ENCODE measurements at regions not wholly inside any gene's neighbourhood (a gene's known extent, or its start where the extent isn't known, plus 50 kb on each side); places are given as distances from the start of the nearest gene placed in this dataset.

DNA sequence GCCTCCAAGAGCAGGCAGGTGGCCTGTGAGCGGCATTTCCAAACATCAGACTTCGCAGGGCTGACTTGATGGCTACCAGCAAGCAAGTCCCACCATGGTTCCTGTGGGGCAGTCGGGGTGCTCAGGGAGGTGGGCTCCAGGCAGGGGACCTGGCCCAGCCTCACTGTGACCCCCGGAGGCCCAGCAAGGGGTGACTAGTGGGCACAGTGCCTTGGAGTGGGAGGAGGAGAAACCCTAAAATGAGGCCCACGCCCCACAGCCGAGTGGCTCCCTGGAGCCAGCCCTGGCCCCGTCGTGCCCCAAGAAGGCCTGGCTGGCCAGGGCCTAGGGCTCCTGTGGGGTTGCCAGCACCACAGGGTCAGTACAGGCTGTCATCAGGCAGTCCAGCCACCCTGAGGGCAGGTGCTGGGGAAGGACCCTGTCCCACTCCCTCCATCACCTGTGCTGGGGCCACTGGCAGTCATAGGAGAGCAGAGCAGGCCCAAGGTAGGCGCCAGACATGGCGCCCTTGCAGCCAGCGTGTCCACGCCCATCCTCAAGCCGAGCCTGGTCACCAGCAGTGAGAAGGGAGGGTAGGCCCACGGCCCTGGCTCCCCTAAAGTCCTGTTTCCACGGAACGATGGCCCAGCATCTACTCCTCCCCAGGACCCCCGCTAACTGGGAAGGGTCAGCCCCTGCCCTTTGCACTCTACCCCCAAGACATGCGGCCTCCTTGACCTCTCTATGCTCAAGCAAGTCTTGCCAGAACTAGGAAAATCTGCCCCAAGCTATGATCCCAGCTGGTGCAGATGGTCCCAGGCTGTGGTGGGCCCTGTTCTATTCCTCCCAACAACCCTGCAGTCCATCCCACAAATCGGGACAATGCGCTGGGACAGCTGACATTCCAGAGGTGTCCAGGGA, 144.2 kb upstream of the C14orf180 start:
- DNase-seq (ENCODE audit: extremely low read depth in 1 of 2, low read depth in 1 of 2): no peak

DNA sequence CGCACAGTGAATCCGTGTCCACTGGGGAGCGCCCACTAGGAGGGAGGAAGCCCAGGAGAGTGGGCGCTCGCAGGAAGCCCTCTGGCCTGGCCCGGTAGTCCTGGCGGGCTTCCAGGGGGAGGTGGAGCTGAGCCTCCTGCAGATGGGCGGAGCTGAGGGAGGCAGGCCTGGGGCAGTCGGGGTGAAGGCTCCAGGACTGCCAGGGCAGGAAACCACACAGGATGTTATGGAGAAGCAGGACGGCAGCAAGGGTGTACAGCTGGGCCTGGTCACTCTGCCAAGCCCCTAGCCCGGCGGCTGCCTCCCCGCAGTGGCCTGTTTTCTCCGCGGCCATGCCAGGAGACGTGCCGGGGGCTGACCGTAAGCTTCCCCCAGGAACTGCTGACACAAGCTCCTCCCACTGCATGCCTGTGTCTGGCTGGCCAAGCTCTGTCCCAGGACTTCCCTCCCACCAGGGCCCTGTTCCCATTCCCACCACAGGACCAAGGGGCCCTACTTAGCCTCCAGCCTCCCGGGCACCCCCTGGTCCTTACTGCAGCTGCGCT, 143.4 kb upstream of the C14orf180 start:
- no peak for DNase-seq (ENCODE audit: extremely low read depth in 1 of 2, low read depth in 1 of 2)

DNA sequence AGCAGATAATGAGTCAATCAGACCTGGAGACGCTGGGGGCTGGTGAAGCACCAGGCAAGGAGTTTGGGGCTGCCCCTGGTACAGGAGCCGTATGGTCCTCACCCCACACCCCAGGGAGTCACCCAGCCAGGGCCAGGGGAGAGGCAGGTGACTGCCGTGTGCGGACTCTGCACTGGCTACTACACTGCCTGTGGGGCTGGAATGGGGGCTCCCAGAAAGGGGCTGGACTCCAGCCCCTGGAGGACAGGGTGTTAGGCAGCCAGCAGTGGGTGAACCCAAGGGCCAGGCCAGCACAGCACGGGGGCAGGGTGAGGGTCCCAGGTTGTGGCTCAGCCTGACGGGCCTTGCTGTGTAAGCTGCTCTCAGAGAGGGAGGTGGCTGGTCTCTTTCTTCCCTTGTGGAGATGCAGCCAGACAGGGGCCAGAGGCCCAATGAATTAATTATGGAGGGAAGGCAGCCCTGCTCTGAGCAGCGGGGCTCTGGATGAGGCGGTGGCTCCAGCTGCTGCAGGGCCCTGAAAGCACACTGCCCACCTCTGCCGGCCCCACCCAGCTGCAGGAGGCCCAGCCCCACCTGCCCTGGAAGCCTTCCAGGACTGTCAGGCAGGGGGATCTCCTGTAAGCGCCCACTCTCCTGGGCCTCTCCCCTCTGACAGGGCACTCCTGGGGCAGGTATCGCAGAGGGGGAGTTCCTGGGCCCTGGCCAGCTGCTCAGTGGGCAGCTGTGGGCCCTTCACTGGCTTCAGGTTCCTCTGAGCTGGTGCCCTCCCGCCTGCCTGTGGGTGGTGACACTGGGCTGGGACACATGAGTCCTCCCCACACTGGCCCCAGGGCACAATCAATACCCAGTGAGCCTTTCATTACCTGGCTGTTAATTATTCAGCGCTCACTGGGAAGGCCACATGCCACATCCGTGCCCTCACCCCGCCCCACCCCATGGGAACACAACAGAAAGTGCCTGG, 142.5 kb upstream of the C14orf180 start:
- no peak for DNase-seq (ENCODE audit: extremely low read depth in 1 of 2, low read depth in 1 of 2)

DNA sequence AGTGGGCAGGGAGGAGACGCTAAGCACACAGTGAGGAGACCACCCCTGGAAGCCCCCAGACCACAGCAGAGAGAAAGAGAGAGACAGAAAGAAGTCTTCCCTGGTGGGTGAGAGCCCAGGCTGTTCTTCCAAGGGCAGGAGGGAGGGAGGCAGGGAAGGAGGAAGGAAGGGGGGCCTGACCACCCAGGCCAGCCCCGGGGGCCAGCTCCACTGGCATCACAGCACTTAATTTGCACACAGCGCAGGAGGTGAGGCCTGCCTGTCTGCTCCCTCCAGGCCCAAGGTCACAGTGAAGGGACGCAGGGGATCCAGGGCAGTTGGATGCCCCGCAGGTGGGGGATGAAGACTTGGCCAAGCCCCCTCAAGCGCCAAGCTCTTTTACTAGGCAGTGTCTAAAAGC, 141.9 kb upstream of the C14orf180 start:
- DNase-seq (ENCODE audit: extremely low read depth in 1 of 2, low read depth in 1 of 2): no peak

DNA sequence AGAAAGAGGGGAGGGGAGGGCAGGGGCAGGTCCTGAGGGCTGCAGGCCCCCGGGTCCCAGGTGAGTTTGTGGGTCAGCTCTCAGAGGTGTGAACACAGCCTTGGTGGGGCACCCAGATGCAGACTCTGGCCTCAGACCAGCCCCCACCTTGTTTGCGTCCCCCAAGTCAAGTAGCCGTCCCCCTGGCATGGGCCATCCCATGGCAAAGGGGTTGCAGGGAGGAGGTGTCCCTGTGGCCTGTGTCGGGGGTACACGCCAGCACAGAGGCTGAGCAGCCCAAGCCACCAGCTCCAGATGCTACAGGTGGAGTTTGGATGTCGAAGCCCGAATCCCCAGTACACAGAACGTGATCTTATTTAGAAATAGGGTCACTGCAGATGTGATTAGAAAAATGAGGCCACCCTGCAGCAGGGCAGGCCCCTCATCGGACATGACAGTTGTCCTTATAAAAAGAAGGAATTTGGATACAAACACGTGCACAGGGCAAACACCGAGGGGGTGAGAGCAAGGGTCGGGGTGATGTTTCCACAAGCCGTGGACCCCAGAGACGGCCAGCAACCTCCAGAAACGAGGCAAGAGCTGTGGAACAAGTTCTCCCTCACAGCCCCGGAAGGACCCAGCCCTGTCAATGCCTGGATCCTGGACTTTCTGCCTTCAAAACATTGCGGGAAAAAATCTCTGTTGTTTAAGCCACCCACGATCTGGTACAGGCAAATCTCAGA, 141.2 kb upstream of the C14orf180 start:
- no peak for DNase-seq (ENCODE audit: extremely low read depth in 1 of 2, low read depth in 1 of 2)

DNA sequence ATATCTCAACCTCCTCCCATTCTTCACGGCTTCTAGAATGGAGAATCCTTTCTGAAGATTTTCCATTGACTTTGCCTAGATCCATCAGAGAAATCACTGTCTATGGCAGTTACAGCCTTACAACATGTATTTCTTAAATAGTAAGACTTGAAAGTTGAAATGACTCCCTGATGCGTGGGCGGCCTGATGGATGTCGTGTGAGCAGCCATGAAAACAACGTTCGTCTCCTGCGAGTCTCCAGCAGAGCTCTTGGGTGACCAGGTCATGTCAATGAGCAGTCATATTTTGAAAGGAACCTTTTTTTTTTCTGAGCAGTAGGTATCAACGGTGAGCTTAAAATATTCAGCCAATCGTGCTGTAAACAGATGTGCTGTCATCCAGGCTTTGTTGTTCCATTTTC, 139.9 kb upstream of the C14orf180 start:
- no peak for DNase-seq (ENCODE audit: extremely low read depth in 1 of 2, low read depth in 1 of 2)

DNA sequence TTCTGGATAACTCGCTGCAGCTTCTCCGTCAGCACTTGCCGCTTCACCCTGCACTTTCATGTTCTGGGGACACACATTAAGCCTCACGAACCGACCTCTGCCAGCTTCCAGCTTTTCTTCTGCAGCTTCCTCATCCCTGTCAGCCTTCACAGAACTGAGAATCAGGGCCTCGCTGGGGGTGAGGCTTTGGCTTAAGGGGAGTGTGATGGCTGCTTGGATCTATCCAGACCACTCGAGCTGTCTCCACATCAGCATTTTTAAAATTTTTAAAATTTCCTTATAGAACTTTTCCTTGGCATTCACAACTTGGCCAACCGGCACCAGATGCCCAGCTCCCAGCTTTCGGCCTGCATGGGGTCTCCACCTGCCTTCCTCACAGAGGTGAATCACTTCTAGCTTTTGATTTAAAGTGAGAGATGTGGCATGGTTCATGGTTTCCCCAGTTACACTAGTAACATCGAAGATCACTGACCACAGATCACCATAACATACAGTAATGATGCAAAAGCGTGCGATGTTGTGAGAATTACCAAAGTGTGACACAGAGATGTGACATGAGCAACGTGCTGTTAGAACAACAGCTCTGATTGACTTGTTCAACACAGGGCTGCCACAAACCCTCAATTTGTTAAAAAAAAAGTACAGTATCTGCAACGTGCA, 139.1 kb upstream of the C14orf180 start:
- no peak for DNase-seq (ENCODE audit: extremely low read depth in 1 of 2, low read depth in 1 of 2)

DNA sequence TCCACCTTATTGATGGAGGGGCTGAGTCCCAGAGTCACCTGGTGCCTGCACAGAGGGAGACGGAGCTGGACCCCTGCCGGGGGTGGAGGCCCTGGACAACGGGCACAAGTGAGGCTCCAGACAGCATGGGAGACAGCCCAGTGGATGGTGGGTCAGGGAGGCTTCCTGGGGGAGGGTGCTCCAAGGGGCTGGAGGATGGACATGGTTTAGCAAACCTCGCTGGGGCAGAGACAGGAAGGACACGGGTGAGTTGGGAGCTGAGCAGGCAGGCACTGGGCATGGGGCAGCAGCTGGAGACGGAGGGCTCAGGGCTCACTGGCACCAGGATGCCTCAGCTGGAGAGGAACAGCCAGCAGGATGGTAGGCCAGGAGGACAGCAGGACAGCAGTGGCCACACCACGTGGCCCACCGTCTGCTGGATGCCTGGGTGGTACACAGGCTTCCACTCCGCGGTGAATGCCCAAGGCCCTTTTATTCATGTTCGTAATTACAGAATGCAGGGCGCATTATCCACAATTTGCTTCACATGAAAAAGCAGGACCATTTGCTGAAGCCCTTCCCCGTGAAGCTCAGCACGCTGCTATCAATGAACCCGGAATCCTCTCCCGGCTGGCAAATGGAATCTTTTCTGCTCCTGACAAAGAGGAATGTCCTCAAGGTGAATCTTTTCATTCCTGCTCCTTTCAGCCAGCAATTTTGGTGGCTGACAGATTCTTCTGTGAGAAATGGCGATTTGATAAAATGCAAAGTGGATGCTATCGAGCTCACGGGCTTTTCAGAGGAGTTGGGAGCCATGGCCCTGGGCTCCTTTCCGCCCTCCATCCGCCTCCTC, 138.1 kb upstream of the C14orf180 start:
- no peak for DNase-seq (ENCODE audit: extremely low read depth in 1 of 2, low read depth in 1 of 2)

DNA sequence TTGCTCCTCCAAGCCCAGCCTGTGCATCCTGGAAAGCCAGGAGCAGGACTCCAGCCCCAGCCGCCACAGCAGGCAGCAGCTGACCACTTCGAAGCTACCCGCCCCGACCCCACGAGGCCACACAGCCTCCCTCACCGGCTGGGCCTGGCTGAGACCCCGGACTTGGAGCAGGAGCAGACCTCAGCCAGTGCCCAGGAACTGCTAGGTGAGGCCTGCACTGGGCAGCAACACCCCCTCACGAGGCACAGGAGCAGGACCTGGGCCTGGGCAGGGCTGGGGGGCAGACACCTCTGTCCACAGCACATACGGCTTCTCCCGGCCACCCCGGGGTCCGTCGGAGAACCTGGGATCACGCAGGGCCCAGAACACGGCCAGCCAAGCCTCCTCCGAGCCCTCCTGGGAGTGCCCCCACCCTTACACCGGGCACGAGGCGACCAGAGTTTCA, 137.4 kb upstream of the C14orf180 start:
- no peak for DNase-seq (ENCODE audit: extremely low read depth in 1 of 2, low read depth in 1 of 2)

DNA sequence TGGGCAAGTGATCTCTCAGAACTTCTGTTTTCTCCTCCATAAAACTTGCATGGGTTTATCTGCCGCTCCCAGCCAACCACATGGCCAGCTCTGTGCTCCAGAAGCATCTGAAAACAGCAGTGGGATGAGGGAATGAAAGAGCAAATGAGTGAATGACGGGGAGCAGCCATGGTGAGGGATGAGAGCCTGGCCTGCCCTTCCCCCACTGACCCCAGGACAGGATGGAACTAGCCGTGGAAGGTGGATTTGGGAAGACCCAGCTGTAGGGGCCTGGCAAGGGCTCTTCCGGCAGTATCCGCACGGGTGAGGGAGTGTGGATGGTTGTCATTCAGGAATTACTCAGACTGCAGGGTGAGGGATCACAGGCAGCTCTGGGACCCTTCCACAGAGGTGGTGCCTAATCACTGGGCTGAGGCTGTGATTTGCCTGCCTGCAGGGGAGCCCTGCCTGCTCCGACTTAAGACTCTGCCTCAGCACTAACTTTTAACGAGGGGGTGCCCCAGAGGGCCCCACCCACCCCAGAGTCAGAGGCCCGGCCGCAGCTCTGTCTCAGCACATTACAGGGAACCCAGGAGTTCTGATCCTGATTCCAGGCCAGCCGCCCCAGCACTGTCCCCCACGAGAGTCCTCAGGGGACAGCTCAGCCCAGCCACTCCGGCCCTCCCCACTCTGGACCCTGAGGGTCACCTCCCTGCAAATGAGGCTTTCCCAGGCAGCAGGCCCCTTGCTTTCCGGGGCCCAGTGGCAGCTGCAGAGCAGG, 136.8 kb upstream of the C14orf180 start:
- DNase-seq (ENCODE audit: extremely low read depth in 1 of 2, low read depth in 1 of 2): no peak

DNA sequence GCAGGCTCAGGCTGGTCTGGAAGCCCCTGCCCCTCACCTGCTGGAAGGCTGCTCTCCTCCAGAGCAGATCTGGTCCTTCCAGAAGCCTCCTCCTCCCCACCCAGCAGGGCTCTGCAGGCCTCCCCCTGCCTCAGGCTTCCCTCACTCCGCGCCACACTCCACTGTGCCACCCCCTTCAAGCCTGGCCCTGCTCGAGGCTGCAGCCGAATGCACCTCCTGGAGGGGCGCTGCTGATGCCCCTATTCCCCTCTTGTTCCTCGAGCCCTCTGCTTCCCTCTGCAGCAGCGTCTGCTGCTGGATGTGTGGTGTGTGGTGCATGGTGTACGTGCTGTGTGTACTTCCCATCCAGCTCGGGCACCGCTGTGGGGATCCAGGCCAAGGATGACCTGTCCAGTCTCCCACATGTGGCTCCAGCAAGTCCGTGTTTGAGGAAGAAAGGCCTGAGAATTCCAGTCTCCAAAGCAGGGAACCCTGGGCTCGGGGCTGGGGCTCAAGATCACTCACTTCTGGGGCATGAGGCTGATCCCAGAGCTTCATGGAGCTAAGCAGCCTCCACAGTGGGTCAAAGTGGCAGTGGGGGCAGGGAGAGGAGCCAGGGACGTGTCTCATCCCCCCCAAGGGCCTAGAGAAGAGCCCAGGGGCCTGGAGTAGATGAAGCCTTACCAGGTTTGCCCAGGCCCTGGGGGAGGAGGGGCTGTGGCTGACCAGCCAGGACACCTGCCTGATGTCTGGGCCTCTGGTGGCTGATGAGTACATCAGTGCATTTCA, 136.0 kb upstream of the C14orf180 start:
- DNase-seq (ENCODE audit: extremely low read depth in 1 of 2, low read depth in 1 of 2): no peak

DNA sequence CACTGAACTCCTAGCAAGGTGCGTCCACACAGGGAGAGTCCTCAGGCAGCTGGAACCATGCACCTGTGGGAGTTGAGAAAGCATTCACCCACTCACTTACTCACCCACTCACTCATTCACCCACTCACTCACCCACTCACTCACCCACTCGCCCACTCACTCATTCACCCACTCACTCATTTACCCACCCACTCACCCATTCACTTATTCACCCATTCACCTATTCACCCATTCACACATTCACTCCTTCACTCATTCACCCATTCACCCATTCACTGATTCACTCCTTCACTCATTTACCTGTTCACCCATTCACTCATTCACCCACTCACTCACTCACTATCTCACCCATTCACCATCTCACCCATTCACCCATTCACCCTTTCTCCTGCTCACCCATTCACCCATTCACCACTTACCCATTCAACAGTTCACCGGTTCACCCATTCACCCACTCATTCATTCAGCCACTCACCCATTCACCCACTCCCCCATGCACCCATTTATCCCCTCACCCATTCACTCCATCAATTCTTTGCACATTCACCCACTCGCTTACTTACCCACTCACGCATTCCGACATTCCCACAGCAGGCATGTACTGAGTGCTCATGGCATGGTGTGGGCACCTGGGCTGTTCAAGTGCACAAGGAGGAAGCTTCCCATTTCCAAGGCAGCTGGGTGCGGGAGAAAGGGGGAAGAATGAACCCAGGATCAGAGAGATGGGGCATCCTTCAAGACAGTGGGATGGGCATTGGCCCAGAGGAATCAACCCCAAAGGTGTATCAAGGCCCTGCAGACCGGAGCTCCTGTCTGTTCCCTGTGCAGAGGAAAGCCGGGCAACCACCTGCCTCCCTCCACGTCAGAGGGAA, 135.2 kb upstream of the C14orf180 start:
- no peak for DNase-seq (ENCODE audit: extremely low read depth in 1 of 2, low read depth in 1 of 2)

DNA sequence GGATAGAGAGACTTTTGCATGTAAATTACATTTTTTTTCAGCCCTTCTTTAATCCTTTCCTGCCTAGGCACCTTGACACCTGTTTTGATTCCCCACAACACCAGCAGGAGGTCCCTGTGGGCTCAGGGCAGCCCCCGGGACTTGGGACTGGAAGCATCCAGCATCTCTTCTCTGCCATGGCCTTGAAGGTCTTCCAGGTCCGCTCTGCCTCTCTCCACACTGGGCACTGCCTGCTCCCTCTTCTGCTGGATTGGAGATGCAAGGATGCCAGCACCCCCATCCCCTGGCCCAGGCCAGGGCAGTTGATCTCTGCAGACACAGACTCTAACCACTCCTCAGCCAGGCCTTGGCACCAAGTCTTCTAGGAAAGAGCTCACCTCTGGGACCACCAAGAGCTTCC, 134.5 kb upstream of the C14orf180 start:
- DNase-seq (ENCODE audit: extremely low read depth in 1 of 2, low read depth in 1 of 2): no peak

DNA sequence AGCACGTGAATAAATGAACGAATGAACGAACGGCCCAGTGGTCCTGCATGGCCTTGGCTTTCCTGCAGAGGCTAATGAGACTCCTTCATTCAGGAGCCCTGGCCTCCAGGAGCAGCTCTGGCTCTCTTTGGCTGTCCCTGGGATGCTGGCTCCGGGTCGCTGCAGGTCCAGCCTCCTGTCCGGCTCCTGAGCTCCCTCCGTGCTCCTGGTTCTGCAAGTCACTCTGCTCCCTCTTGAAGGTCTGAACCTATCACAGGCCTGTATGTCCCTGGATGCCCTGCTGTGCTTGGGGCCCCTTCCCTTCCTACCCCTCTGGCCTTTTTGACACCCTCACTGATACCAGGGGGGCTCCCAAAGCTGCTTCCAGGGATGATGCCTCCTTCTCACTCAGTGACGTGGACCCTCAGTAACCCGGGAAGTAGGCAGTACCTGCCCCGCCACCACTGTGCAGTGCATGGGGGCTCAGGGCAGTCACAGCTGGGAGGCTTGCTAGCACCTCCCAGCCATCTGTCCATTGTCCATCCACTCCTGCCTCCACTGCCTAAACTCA, 133.7 kb upstream of the C14orf180 start:
- DNase-seq (ENCODE audit: extremely low read depth in 1 of 2, low read depth in 1 of 2): no peak

DNA sequence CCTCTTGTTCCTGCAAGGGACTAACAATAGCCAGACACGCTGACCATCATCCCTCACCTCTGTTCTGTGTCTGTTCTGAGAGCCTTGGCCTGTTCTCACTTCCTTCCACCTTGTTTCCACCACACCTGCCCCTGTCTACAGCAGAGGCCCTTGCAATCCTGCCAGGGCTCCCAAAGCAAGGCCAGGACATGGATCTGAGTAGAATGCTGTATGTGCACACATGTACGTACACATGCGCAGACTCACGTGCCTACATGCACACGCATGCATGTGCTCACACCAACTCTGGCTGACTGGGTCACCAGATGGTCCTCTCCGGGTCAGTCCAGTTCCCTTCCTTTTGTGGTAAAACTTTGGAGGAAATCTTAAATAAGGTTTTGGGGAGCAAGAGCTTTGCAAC, 133.0 kb upstream of the C14orf180 start:
- DNase-seq (ENCODE audit: extremely low read depth in 1 of 2, low read depth in 1 of 2): no peak

DNA sequence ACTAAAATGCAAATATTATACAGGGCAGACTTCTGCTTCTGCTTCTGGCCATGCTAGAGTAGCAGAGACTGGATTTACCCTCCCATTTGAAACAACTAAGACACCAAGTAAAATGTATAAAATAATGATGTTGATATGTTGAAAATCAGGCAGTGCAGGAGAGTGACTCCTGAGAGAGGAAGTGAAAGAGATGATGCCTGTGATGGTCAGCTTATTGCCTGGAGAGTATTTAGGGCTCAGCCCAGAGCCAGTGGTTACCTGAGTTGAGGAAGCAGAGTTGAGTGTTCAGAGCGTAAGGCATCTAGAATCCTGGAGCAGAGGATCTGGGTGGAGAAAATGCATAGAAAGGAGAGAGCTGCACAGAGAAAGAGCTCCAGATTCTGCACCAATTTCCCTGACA, 131.8 kb upstream of the C14orf180 start:
- DNase-seq (ENCODE audit: extremely low read depth in 1 of 2, low read depth in 1 of 2): no peak

DNA sequence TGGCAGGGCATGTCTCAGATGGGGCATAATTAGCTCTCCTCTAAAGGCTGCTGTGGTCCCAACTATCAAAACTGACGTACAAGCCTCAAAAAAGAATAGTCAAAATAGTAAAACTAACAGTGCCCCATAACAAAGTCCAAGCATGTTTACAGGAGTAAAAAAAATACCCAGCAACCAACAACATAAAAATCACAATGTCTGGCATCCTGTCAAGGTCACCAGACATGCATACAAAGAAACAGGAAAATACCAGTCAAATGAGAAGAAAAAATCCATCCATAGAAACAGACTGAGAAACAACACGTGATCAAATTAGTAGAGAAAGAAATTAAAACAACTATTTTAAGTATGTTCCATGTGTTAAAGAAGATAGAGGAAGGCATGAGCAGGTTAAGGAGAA, 131.2 kb upstream of the C14orf180 start:
- DNase-seq (ENCODE audit: extremely low read depth in 1 of 2, low read depth in 1 of 2): no peak
